ENCODE measurements at regions not wholly inside any gene's neighbourhood (a gene's known extent, or its start where the extent isn't known, plus 50 kb on each side); places are given as distances from the start of the nearest gene placed in this dataset.

- Mint-ChIP-seq H3K27me3 (no peaks in the 10 kb centered on the region), H3K9me3 (no peaks in the 10 kb centered on the region), H3K4me1 (no peaks in the 10 kb centered on the region), H3K36me3 (ENCODE audit: low read depth) (no peaks in the 10 kb centered on the region), H3K27ac (no peak overlapping the region), H3K4me3 (no peak overlapping the region)
- ATAC-seq (replicated peaks): no peak
Observed at GRCh38 chr2:187138265-187138664, 289.3 kb upstream of the ZSWIM2 start.

- ATAC-seq (replicated peaks): no peak
- no peaks in the 10 kb centered on the region for H3K4me1 Mint-ChIP-seq
- no peak overlapping the region for H3K27ac Mint-ChIP-seq
- H3K27me3 Mint-ChIP-seq: no peaks in the 10 kb centered on the region
- no peaks in the 10 kb centered on the region for H3K36me3 Mint-ChIP-seq (ENCODE audit: low read depth)
- H3K9me3 Mint-ChIP-seq: no peaks in the 10 kb centered on the region
- no peak overlapping the region for H3K4me3 Mint-ChIP-seq
Observed at GRCh38 chr2:187136646-187137045, 287.7 kb upstream of the ZSWIM2 start.

- no peak for ATAC-seq (replicated peaks)
- H3K4me1 Mint-ChIP-seq: no peaks in the 10 kb centered on the region
- no peak overlapping the region for H3K27ac Mint-ChIP-seq
- H3K4me3 Mint-ChIP-seq: no peak overlapping the region
- no peaks in the 10 kb centered on the region for H3K27me3 Mint-ChIP-seq
- H3K36me3 Mint-ChIP-seq (ENCODE audit: low read depth): no peaks in the 10 kb centered on the region
- H3K9me3 Mint-ChIP-seq: peaks cover 6% of the 10 kb centered on the region
Observed at GRCh38 chr2:187134306-187134705, 285.3 kb upstream of the ZSWIM2 start.

GRCh38 chr2:187129868-187130267, 280.9 kb upstream of the ZSWIM2 start:
- peaks cover 6% of the 10 kb centered on the region for H3K9me3 Mint-ChIP-seq
- H3K4me1 Mint-ChIP-seq: no peaks in the 10 kb centered on the region
- no peak overlapping the region for H3K4me3 Mint-ChIP-seq
- no peaks in the 10 kb centered on the region for H3K27me3 Mint-ChIP-seq
- no peak for ATAC-seq (replicated peaks)
- H3K36me3 Mint-ChIP-seq (ENCODE audit: low read depth): no peaks in the 10 kb centered on the region
- H3K27ac Mint-ChIP-seq: no peak overlapping the region

GRCh38 chr2:187129306-187129705, 280.3 kb upstream of the ZSWIM2 start:
- no peaks in the 10 kb centered on the region for H3K27me3 Mint-ChIP-seq
- no peak for ATAC-seq (replicated peaks)
- H3K4me1 Mint-ChIP-seq: no peaks in the 10 kb centered on the region
- peaks cover 6% of the 10 kb centered on the region for H3K9me3 Mint-ChIP-seq
- no peak overlapping the region for H3K27ac Mint-ChIP-seq
- no peak overlapping the region for H3K4me3 Mint-ChIP-seq
- no peaks in the 10 kb centered on the region for H3K36me3 Mint-ChIP-seq (ENCODE audit: low read depth)

- no peak overlapping the region for H3K27ac Mint-ChIP-seq
- no peaks in the 10 kb centered on the region for H3K27me3 Mint-ChIP-seq
- no peaks in the 10 kb centered on the region for H3K4me1 Mint-ChIP-seq
- no peak overlapping the region for H3K4me3 Mint-ChIP-seq
- no peak for ATAC-seq (replicated peaks)
- no peaks in the 10 kb centered on the region for H3K36me3 Mint-ChIP-seq (ENCODE audit: low read depth)
- H3K9me3 Mint-ChIP-seq: peaks cover 6% of the 10 kb centered on the region
Observed at GRCh38 chr2:187126247-187127005, 277.5 kb upstream of the ZSWIM2 start.

GRCh38 chr2:187125318-187125717, 276.3 kb upstream of the ZSWIM2 start:
- peaks cover 10% of the 10 kb centered on the region for H3K9me3 Mint-ChIP-seq
- ATAC-seq (replicated peaks): no peak
- no peak overlapping the region for H3K4me3 Mint-ChIP-seq
- no peak overlapping the region for H3K27ac Mint-ChIP-seq
- no peaks in the 10 kb centered on the region for H3K4me1 Mint-ChIP-seq
- H3K36me3 Mint-ChIP-seq (ENCODE audit: low read depth): no peaks in the 10 kb centered on the region
- H3K27me3 Mint-ChIP-seq: no peaks in the 10 kb centered on the region

- Mint-ChIP-seq H3K4me3 (no peak overlapping the region), H3K27ac (no peak overlapping the region), H3K9me3 (peaks cover 12% of the 10 kb centered on the region), H3K27me3 (no peaks in the 10 kb centered on the region), H3K4me1 (no peaks in the 10 kb centered on the region), H3K36me3 (ENCODE audit: low read depth) (no peaks in the 10 kb centered on the region)
- ATAC-seq (replicated peaks): no peak
Observed at GRCh38 chr2:187124529-187124928, 275.6 kb upstream of the ZSWIM2 start.

GRCh38 chr2:187118331-187119099, 269.5 kb upstream of the ZSWIM2 start:
- ATAC-seq (replicated peaks): no peak
- no peak overlapping the region for H3K4me3 Mint-ChIP-seq
- no peak overlapping the region for H3K27ac Mint-ChIP-seq
- peaks cover 17% of the 10 kb centered on the region for H3K9me3 Mint-ChIP-seq
- no peaks in the 10 kb centered on the region for H3K36me3 Mint-ChIP-seq (ENCODE audit: low read depth)
- H3K4me1 Mint-ChIP-seq: no peaks in the 10 kb centered on the region
- no peaks in the 10 kb centered on the region for H3K27me3 Mint-ChIP-seq

GRCh38 chr2:187117483-187117882, 268.5 kb upstream of the ZSWIM2 start:
- ATAC-seq (replicated peaks): no peak
- H3K9me3 Mint-ChIP-seq: peaks cover 17% of the 10 kb centered on the region
- no peak overlapping the region for H3K4me3 Mint-ChIP-seq
- H3K27me3 Mint-ChIP-seq: no peaks in the 10 kb centered on the region
- H3K36me3 Mint-ChIP-seq (ENCODE audit: low read depth): no peaks in the 10 kb centered on the region
- no peaks in the 10 kb centered on the region for H3K4me1 Mint-ChIP-seq
- H3K27ac Mint-ChIP-seq: no peak overlapping the region

- no peak for ATAC-seq (replicated peaks)
- Mint-ChIP-seq H3K4me1 (no peaks in the 10 kb centered on the region), H3K27ac (no peak overlapping the region), H3K9me3 (peaks cover 10% of the 10 kb centered on the region), H3K36me3 (ENCODE audit: low read depth) (no peaks in the 10 kb centered on the region), H3K27me3 (no peaks in the 10 kb centered on the region), H3K4me3 (no peak overlapping the region)
Observed at GRCh38 chr2:187115627-187116026, 266.7 kb upstream of the ZSWIM2 start.

GRCh38 chr2:187107001-187107400, 258.0 kb upstream of the ZSWIM2 start:
- H3K27me3 Mint-ChIP-seq: no peaks in the 10 kb centered on the region
- no peak overlapping the region for H3K27ac Mint-ChIP-seq
- H3K4me1 Mint-ChIP-seq: no peaks in the 10 kb centered on the region
- no peaks in the 10 kb centered on the region for H3K36me3 Mint-ChIP-seq (ENCODE audit: low read depth)
- no peak for ATAC-seq (replicated peaks)
- H3K9me3 Mint-ChIP-seq: no peaks in the 10 kb centered on the region
- no peak overlapping the region for H3K4me3 Mint-ChIP-seq

GRCh38 chr2:187105218-187105617, 256.2 kb upstream of the ZSWIM2 start:
- no peaks in the 10 kb centered on the region for H3K27me3 Mint-ChIP-seq
- no peaks in the 10 kb centered on the region for H3K4me1 Mint-ChIP-seq
- no peaks in the 10 kb centered on the region for H3K36me3 Mint-ChIP-seq (ENCODE audit: low read depth)
- H3K4me3 Mint-ChIP-seq: no peak overlapping the region
- no peak for ATAC-seq (replicated peaks)
- no peaks in the 10 kb centered on the region for H3K9me3 Mint-ChIP-seq
- no peak overlapping the region for H3K27ac Mint-ChIP-seq

GRCh38 chr2:187102381-187102780, 253.4 kb upstream of the ZSWIM2 start:
- Mint-ChIP-seq H3K27ac (no peak overlapping the region), H3K36me3 (ENCODE audit: low read depth) (no peaks in the 10 kb centered on the region), H3K4me1 (no peaks in the 10 kb centered on the region), H3K4me3 (no peak overlapping the region), H3K9me3 (no peaks in the 10 kb centered on the region), H3K27me3 (no peaks in the 10 kb centered on the region)
- no peak for ATAC-seq (replicated peaks)

GRCh38 chr2:187098154-187098553, 249.2 kb upstream of the ZSWIM2 start:
- no peak for ATAC-seq (replicated peaks)
- no peaks in the 10 kb centered on the region for H3K9me3 Mint-ChIP-seq
- no peak overlapping the region for H3K27ac Mint-ChIP-seq

More at GRCh38 chr2:187098154-187098553, 249.2 kb upstream of the ZSWIM2 start:
- Mint-ChIP-seq H3K4me1 (no peaks in the 10 kb centered on the region), H3K4me3 (no peak overlapping the region), H3K36me3 (ENCODE audit: low read depth) (no peaks in the 10 kb centered on the region), H3K27me3 (no peaks in the 10 kb centered on the region)
